GM19239 (cell line): ENCODE measurements at regions not wholly inside any gene's neighbourhood (a gene's known extent, or its start where the extent isn't known, plus 50 kb on each side); places are given as distances from the start of the nearest gene placed in this dataset.
A peak's percentile ranks its signal among the peaks of the same experiment; 100 is the strongest.
"Not testable (repeated sequence)": the region's sequence is repeated elsewhere in the genome, so short reads cannot be mapped to it uniquely, and the experiment has no call there.

ENCODE experiments used
- DNase-seq: peaks from one replicate; pipeline ENCODE4 v3.0.0; 2011; ENCODE audit warnings: low spot score; ENCODE audit not compliant: insufficient read length
- FAIRE-seq: peaks from 2 replicates; lab custom pipeline; 2011; peaks lifted over from hg19 to GRCh38; lab: Jason Lieb, UNC

- no peak for FAIRE-seq
- DNase-seq = no peak
Measured at GRCh38 chr17:72381597-72382397, 261.0 kb downstream of the SOX9 start.

GRCh38 chr17:72382971-72383722 lies 262.3 kb downstream of the SOX9 start:
- no peak for DNase-seq
- no peak for FAIRE-seq

GRCh38 chr17:72385475-72385874 lies 264.7 kb downstream of the SOX9 start:
- DNase-seq (no peak), FAIRE-seq (no peak)

- DNase-seq, FAIRE-seq: not testable (repeated sequence)
Measured at GRCh38 chr17:72386173-72386572, 265.4 kb downstream of the SOX9 start.

GRCh38 chr17:72386619-72387237 lies 265.9 kb downstream of the SOX9 start:
- DNase-seq = no peak
- no peak for FAIRE-seq

GRCh38 chr17:72387487-72387886 lies 266.7 kb downstream of the SOX9 start:
- no peak for DNase-seq

GRCh38 chr17:72387969-72388368 lies 267.1 kb downstream of the SOX9 start:
- no peak for FAIRE-seq
- no peak for DNase-seq

More at GRCh38 chr17:72387487-72387886, 266.7 kb downstream of the SOX9 start:
- no peak for FAIRE-seq

- peak; percentile 47 for FAIRE-seq
- DNase-seq = peak; percentile 44
Measured at GRCh38 chr17:72388765-72389473, 268.1 kb downstream of the SOX9 start.

GRCh38 chr17:72390675-72391508 lies 270.1 kb downstream of the SOX9 start:
- no peak for DNase-seq
- no peak for FAIRE-seq

GRCh38 chr17:72392056-72393010 lies 271.5 kb downstream of the SOX9 start:
- no peak for DNase-seq
- no peak for FAIRE-seq

GRCh38 chr17:72393553-72393952 lies 272.7 kb downstream of the SOX9 start:
- no peak for FAIRE-seq
- no peak for DNase-seq

GRCh38 chr17:72394531-72394930 lies 273.7 kb downstream of the SOX9 start:
- FAIRE-seq = no peak
- no peak for DNase-seq

GRCh38 chr17:72396121-72396520 lies 275.3 kb downstream of the SOX9 start:
- DNase-seq (no peak), FAIRE-seq (no peak)

- no peak for DNase-seq
- no peak for FAIRE-seq
Measured at GRCh38 chr17:72397223-72397667, 276.4 kb downstream of the SOX9 start.

- FAIRE-seq (no peak), DNase-seq (no peak)
Measured at GRCh38 chr17:72397687-72398086, 276.9 kb downstream of the SOX9 start.

- no peak for DNase-seq
- no peak for FAIRE-seq
Measured at GRCh38 chr17:72399023-72399607, 278.3 kb downstream of the SOX9 start.

- FAIRE-seq (no peak), DNase-seq (no peak)
Measured at GRCh38 chr17:72399608-72400487, 279.0 kb downstream of the SOX9 start.
